ENCODE measurements at regions not wholly inside any gene's neighbourhood (a gene's known extent, or its start where the extent isn't known, plus 50 kb on each side); places are given as distances from the start of the nearest gene placed in this dataset.

DNA sequence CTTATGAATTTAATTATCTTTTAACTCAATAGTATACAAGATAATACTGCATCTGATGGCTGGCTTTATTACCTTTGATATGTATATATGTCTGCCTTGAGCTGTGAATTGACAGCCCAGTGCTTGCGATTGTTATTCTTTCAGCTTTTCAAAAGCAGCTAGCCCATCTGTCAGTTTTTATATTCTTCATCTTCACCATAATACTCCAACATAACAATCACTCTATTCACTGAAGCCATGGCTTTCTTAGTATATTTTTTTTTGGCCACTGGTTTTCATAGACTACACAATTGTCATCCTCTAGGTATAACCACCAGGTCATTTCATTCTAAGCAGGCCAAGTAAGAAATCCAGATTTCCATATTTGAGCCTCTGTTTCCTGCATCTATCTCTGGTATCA, 1026.1 kb downstream of the FSCB start:
- no peak for TF ChIP-seq EZH2 (IDR thresholded peaks at IDR 0.05; ENCODE audit: low read length, missing control alignments)
- TF ChIP-seq, protein P1, sequence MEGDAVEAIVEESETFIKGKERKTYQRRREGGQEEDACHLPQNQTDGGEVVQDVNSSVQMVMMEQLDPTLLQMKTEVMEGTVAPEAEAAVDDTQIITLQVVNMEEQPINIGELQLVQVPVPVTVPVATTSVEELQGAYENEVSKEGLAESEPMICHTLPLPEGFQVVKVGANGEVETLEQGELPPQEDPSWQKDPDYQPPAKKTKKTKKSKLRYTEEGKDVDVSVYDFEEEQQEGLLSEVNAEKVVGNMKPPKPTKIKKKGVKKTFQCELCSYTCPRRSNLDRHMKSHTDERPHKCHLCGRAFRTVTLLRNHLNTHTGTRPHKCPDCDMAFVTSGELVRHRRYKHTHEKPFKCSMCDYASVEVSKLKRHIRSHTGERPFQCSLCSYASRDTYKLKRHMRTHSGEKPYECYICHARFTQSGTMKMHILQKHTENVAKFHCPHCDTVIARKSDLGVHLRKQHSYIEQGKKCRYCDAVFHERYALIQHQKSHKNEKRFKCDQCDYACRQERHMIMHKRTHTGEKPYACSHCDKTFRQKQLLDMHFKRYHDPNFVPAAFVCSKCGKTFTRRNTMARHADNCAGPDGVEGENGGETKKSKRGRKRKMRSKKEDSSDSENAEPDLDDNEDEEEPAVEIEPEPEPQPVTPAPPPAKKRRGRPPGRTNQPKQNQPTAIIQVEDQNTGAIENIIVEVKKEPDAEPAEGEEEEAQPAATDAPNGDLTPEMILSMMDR (conservative IDR thresholded peaks at IDR 0.05 in 1 of 2, IDR thresholded peaks at IDR 0.05 in 1 of 2; ENCODE audit: low read depth in 1 of 2, low read length in 2 of 2): no peak
- Histone ChIP-seq H3K27ac (ENCODE audit: insufficient read depth, low read length) (no peak overlapping the region), H3K27me3 (ENCODE audit: control insufficient read depth, insufficient read depth, low read length) (no peaks in the 10 kb centered on the region), H3K4me2 (ENCODE audit: extremely low read depth, insufficient read depth, low read length) (no peak overlapping the region), H3K4me1 (ENCODE audit: control insufficient read depth, extremely low read depth, insufficient read depth, low read length) (no peaks in the 10 kb centered on the region), H3K79me2 (ENCODE audit: control insufficient read depth, insufficient read depth, low read length) (no peaks in the 10 kb centered on the region), H3K9me3 (ENCODE audit: control insufficient read depth, insufficient read depth, low read depth, low read length) (no peaks in the 10 kb centered on the region), H3K36me3 (ENCODE audit: control insufficient read depth, insufficient read depth, low read length) (no peaks in the 10 kb centered on the region), H2AFZ (ENCODE audit: low read length) (no peak overlapping the region), H3K4me3 (replicated peaks in 1 of 4; ENCODE audit: control extremely low read depth in 1 of 4, insufficient read depth in 1 of 4, low read depth in 3 of 4, low read length in 4 of 4) (no peak overlapping the region), H3K9ac (ENCODE audit: insufficient read depth, low read length) (no peak overlapping the region), H4K20me1 (ENCODE audit: control insufficient read depth, extremely low read depth, insufficient read depth, low read length) (no peaks in the 10 kb centered on the region)
- no peak for DNase-seq (ENCODE audit: low read depth in 2 of 2)

DNA sequence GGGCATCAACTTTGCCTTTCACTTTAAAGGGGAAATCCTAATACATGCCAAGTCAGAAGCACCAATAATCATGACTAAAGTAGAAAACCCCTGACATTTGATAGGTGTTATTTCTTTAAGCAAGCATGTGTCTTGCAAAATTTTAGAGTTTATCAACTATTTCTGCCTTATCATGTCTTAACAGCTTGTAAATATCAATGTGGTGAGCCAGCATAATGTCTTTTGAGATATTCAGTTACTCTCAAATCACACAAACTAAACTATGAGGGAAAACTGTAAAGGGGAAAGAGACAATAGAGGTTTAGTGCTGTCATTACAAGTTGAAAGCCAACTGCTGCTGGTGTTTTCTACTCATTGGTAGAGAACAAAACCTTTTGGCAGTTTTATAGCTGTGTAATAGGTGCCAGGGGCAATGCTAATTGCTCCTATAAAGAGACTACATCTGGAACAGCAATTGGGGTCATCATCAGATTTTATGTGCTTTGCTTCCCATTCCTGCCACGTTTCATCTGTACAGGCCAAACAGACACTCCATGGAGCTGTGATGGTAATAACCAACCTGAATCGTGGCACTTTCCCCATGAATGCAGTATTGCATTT, 1027.4 kb downstream of the FSCB start:
- H3K9ac ChIP-seq (ENCODE audit: insufficient read depth, low read length): no peak overlapping the region

DNA sequence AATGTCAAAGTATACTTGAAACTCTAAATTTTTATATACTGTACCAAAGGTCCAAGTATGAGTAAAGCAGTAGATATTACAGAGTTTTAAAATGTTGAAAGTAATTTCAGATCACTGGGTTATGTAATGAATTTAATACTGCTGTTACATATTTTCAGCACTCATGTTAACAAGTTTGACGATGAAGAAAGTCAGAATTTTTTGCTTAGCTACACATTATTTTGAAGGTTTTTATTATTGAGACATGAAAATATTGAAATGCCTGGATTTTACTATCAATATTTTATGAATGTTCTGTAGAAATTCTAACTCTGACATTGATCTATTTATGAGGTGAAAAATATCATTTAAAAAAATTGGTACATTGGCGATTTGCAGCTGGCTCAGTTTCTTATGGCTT, 1030.3 kb downstream of the FSCB start:
- Histone ChIP-seq H3K4me3 (replicated peaks in 1 of 4; ENCODE audit: control extremely low read depth in 1 of 4, insufficient read depth in 1 of 4, low read depth in 3 of 4, low read length in 4 of 4) (no peak overlapping the region), H3K36me3 (ENCODE audit: control insufficient read depth, insufficient read depth, low read length) (no peaks in the 10 kb centered on the region), H4K20me1 (ENCODE audit: control insufficient read depth, extremely low read depth, insufficient read depth, low read length) (no peaks in the 10 kb centered on the region), H3K27me3 (ENCODE audit: control insufficient read depth, insufficient read depth, low read length) (no peaks in the 10 kb centered on the region), H3K4me1 (ENCODE audit: control insufficient read depth, extremely low read depth, insufficient read depth, low read length) (no peaks in the 10 kb centered on the region), H2AFZ (ENCODE audit: low read length) (no peak overlapping the region), H3K79me2 (ENCODE audit: control insufficient read depth, insufficient read depth, low read length) (no peaks in the 10 kb centered on the region), H3K9ac (ENCODE audit: insufficient read depth, low read length) (no peak overlapping the region), H3K9me3 (ENCODE audit: control insufficient read depth, insufficient read depth, low read depth, low read length) (no peaks in the 10 kb centered on the region), H3K4me2 (ENCODE audit: extremely low read depth, insufficient read depth, low read length) (no peak overlapping the region), H3K27ac (ENCODE audit: insufficient read depth, low read length) (no peak overlapping the region)
- no peak for DNase-seq (ENCODE audit: low read depth in 2 of 2)
- TF ChIP-seq, protein P1 (conservative IDR thresholded peaks at IDR 0.05 in 1 of 2, IDR thresholded peaks at IDR 0.05 in 1 of 2; ENCODE audit: low read depth in 1 of 2, low read length in 2 of 2): no peak
- no peak for TF ChIP-seq EZH2 (IDR thresholded peaks at IDR 0.05; ENCODE audit: low read length, missing control alignments)

More for the DNA sequence above, 1027.4 kb downstream of the FSCB start:
- H3K9me3 ChIP-seq (ENCODE audit: control insufficient read depth, insufficient read depth, low read depth, low read length): no peaks in the 10 kb centered on the region
- no peaks in the 10 kb centered on the region for H3K27me3 ChIP-seq (ENCODE audit: control insufficient read depth, insufficient read depth, low read length)
- no peak overlapping the region for H3K27ac ChIP-seq (ENCODE audit: insufficient read depth, low read length)
- no peaks in the 10 kb centered on the region for H3K36me3 ChIP-seq (ENCODE audit: control insufficient read depth, insufficient read depth, low read length)
- H3K4me1 ChIP-seq (ENCODE audit: control insufficient read depth, extremely low read depth, insufficient read depth, low read length): no peaks in the 10 kb centered on the region
- no peak overlapping the region for H3K4me2 ChIP-seq (ENCODE audit: extremely low read depth, insufficient read depth, low read length)
- H2AFZ ChIP-seq (ENCODE audit: low read length): no peak overlapping the region
- H3K79me2 ChIP-seq (ENCODE audit: control insufficient read depth, insufficient read depth, low read length): no peaks in the 10 kb centered on the region
- TF ChIP-seq, protein P1 (conservative IDR thresholded peaks at IDR 0.05 in 1 of 2, IDR thresholded peaks at IDR 0.05 in 1 of 2; ENCODE audit: low read depth in 1 of 2, low read length in 2 of 2): no peak
- no peak for TF ChIP-seq EZH2 (IDR thresholded peaks at IDR 0.05; ENCODE audit: low read length, missing control alignments)
- H4K20me1 ChIP-seq (ENCODE audit: control insufficient read depth, extremely low read depth, insufficient read depth, low read length): no peaks in the 10 kb centered on the region
- no peak overlapping the region for H3K4me3 ChIP-seq (replicated peaks in 1 of 4; ENCODE audit: control extremely low read depth in 1 of 4, insufficient read depth in 1 of 4, low read depth in 3 of 4, low read length in 4 of 4)
- DNase-seq (ENCODE audit: low read depth in 2 of 2): no peak
